ENCODE measurements at regions not wholly inside any gene's neighbourhood (a gene's known extent, or its start where the extent isn't known, plus 50 kb on each side); places are given as distances from the start of the nearest gene placed in this dataset.

- H3K4me3 ChIP-seq (replicated peaks in 1 of 4; ENCODE audit: control extremely low read depth in 1 of 4, insufficient read depth in 1 of 4, low read depth in 3 of 4, low read length in 4 of 4), result no peak overlapping the region
- H3K4me1 ChIP-seq (ENCODE audit: control insufficient read depth, extremely low read depth, insufficient read depth, low read length), result no peaks in the 10 kb centered on the region
- no peak for TF ChIP-seq EZH2 (IDR thresholded peaks at IDR 0.05; ENCODE audit: low read length, missing control alignments)
- TF ChIP-seq CTCF (conservative IDR thresholded peaks at IDR 0.05 in 1 of 2, IDR thresholded peaks at IDR 0.05 in 1 of 2; ENCODE audit: low read depth in 1 of 2, low read length in 2 of 2), result no peak
- H3K27ac ChIP-seq (ENCODE audit: insufficient read depth, low read length), result no peak overlapping the region
- no peaks in the 10 kb centered on the region for H3K9me3 ChIP-seq (ENCODE audit: control insufficient read depth, insufficient read depth, low read depth, low read length)
- no peaks in the 10 kb centered on the region for H3K27me3 ChIP-seq (ENCODE audit: control insufficient read depth, insufficient read depth, low read length)
- no peaks in the 10 kb centered on the region for H3K79me2 ChIP-seq (ENCODE audit: control insufficient read depth, insufficient read depth, low read length)
- no peaks in the 10 kb centered on the region for H4K20me1 ChIP-seq (ENCODE audit: control insufficient read depth, extremely low read depth, insufficient read depth, low read length)
- H3K9ac ChIP-seq (ENCODE audit: insufficient read depth, low read length), result no peak overlapping the region
- DNase-seq (ENCODE audit: low read depth in 2 of 2), result no peak
- no peak overlapping the region for H2AFZ ChIP-seq (ENCODE audit: low read length)
- no peaks in the 10 kb centered on the region for H3K36me3 ChIP-seq (ENCODE audit: control insufficient read depth, insufficient read depth, low read length)
- H3K4me2 ChIP-seq (ENCODE audit: extremely low read depth, insufficient read depth, low read length), result no peak overlapping the region
These were observed 214.8 kb downstream of the MC4R start for GRCh38 chr18:60157810-60158209.

DNA sequence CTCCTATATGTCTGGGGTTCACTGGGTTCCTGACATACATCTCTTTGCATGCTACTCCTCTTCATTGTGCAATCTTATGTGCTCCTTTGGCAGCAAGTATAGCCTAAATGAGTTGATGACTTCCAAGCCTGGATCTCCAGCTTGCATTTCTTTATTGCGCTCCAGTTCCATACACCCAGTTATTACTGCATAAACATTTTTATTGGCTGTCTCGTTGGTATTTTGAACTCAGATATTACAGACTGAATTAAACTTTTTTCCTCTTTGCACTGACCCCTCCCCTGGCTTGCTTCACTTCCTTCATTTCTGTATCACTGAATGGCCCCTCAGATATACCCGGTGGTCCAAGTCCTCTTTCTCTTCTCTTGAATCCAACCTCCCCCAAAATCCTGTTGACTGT is 219.2 kb downstream of the MC4R start:
- Histone ChIP-seq H3K4me1 (ENCODE audit: control insufficient read depth, extremely low read depth, insufficient read depth, low read length) (no peaks in the 10 kb centered on the region), H3K9ac (ENCODE audit: insufficient read depth, low read length) (no peak overlapping the region), H3K36me3 (ENCODE audit: control insufficient read depth, insufficient read depth, low read length) (no peaks in the 10 kb centered on the region), H2AFZ (ENCODE audit: low read length) (no peak overlapping the region), H3K4me3 (replicated peaks in 1 of 4; ENCODE audit: control extremely low read depth in 1 of 4, insufficient read depth in 1 of 4, low read depth in 3 of 4, low read length in 4 of 4) (no peak overlapping the region), H3K4me2 (ENCODE audit: extremely low read depth, insufficient read depth, low read length) (no peak overlapping the region), H3K79me2 (ENCODE audit: control insufficient read depth, insufficient read depth, low read length) (no peaks in the 10 kb centered on the region), H4K20me1 (ENCODE audit: control insufficient read depth, extremely low read depth, insufficient read depth, low read length) (no peaks in the 10 kb centered on the region), H3K27me3 (ENCODE audit: control insufficient read depth, insufficient read depth, low read length) (no peaks in the 10 kb centered on the region), H3K27ac (ENCODE audit: insufficient read depth, low read length) (no peak overlapping the region), H3K9me3 (ENCODE audit: control insufficient read depth, insufficient read depth, low read depth, low read length) (no peaks in the 10 kb centered on the region)
- DNase-seq (ENCODE audit: low read depth in 2 of 2), result no peak
- TF ChIP-seq CTCF (conservative IDR thresholded peaks at IDR 0.05 in 1 of 2, IDR thresholded peaks at IDR 0.05 in 1 of 2; ENCODE audit: low read depth in 1 of 2, low read length in 2 of 2), result no peak
- no peak for TF ChIP-seq EZH2 (IDR thresholded peaks at IDR 0.05; ENCODE audit: low read length, missing control alignments)

DNA sequence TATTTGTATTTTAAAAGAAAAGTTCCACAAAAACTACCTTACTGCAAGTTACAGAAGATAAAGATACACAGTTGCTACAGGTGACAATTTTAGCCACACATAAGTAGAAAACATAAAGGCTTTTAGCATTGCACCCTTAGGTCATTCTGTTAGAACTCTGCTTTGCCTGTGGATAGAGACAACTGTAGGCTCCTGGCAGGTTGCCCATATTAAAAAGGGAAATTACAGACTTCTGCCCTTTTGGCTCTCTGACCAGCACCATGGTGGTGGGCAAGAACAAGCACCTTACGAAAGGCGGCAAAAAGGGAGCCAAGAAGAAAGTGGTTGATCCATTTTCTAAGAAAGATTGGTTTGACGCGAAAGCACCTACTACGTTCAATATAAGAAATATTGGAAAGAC is 223.3 kb downstream of the MC4R start:
- no peak overlapping the region for H3K4me3 ChIP-seq (replicated peaks in 1 of 4; ENCODE audit: control extremely low read depth in 1 of 4, insufficient read depth in 1 of 4, low read depth in 3 of 4, low read length in 4 of 4)
- H3K27ac ChIP-seq (ENCODE audit: insufficient read depth, low read length), result no peak overlapping the region
- H3K9me3 ChIP-seq (ENCODE audit: control insufficient read depth, insufficient read depth, low read depth, low read length), result no peaks in the 10 kb centered on the region
- no peak for DNase-seq (ENCODE audit: low read depth in 2 of 2)
- TF ChIP-seq EZH2 (IDR thresholded peaks at IDR 0.05; ENCODE audit: low read length, missing control alignments), result no peak
- no peak for TF ChIP-seq CTCF (conservative IDR thresholded peaks at IDR 0.05 in 1 of 2, IDR thresholded peaks at IDR 0.05 in 1 of 2; ENCODE audit: low read depth in 1 of 2, low read length in 2 of 2)
- no peak overlapping the region for H3K4me2 ChIP-seq (ENCODE audit: extremely low read depth, insufficient read depth, low read length)
- no peaks in the 10 kb centered on the region for H3K79me2 ChIP-seq (ENCODE audit: control insufficient read depth, insufficient read depth, low read length)
- no peaks in the 10 kb centered on the region for H4K20me1 ChIP-seq (ENCODE audit: control insufficient read depth, extremely low read depth, insufficient read depth, low read length)
- no peaks in the 10 kb centered on the region for H3K4me1 ChIP-seq (ENCODE audit: control insufficient read depth, extremely low read depth, insufficient read depth, low read length)
- H3K9ac ChIP-seq (ENCODE audit: insufficient read depth, low read length), result no peak overlapping the region
- no peaks in the 10 kb centered on the region for H3K27me3 ChIP-seq (ENCODE audit: control insufficient read depth, insufficient read depth, low read length)
- no peaks in the 10 kb centered on the region for H3K36me3 ChIP-seq (ENCODE audit: control insufficient read depth, insufficient read depth, low read length)
- no peak overlapping the region for H2AFZ ChIP-seq (ENCODE audit: low read length)
